ENCODE measurements at regions not wholly inside any gene's neighbourhood (a gene's known extent, or its start where the extent isn't known, plus 50 kb on each side); places are given as distances from the start of the nearest gene placed in this dataset.

- H3K9me3 ChIP-seq = no peaks in the 10 kb centered on the region
- no peak for TF ChIP-seq CTCF (IDR thresholded peaks at IDR 0.05)
- TF ChIP-seq POLR2A (IDR thresholded peaks at IDR 0.05) = no peak
- no peaks in the 10 kb centered on the region for H3K4me1 ChIP-seq
- no peaks in the 10 kb centered on the region for H3K27me3 ChIP-seq
- H3K36me3 ChIP-seq (ENCODE audit: low read depth, missing control alignments) = no peaks in the 10 kb centered on the region
- no peak overlapping the region for H3K27ac ChIP-seq
- no peak for DNase-seq
- intact Hi-C loops (cut with DNase I; ENCODE audit: low total_unique reads) = no loop called here
- 90 to 91% methylated on average over 3 of the region's 3 CpGs for WGBS, 2 donors
- H3K4me3 ChIP-seq = no peak overlapping the region
These were observed 469.8 kb upstream of the POT1 start for GRCh38 chr7:125399408-125399807.

GRCh38 chr7:125396466-125397151 is 467.0 kb upstream of the POT1 start:
- 48 to 55% methylated on average over 4 of the region's 4 CpGs for WGBS, 2 donors
- no peak for DNase-seq
- H3K9me3 ChIP-seq = no peaks in the 10 kb centered on the region
- no peak overlapping the region for H3K27ac ChIP-seq
- intact Hi-C loops (cut with DNase I; ENCODE audit: low total_unique reads) = no loop called here
- H3K36me3 ChIP-seq (ENCODE audit: low read depth, missing control alignments) = no peaks in the 10 kb centered on the region
- H3K27me3 ChIP-seq = no peaks in the 10 kb centered on the region
- no peak for TF ChIP-seq POLR2A (IDR thresholded peaks at IDR 0.05)
- H3K4me3 ChIP-seq = no peak overlapping the region
- H3K4me1 ChIP-seq = no peaks in the 10 kb centered on the region

- H3K27ac ChIP-seq = no peak overlapping the region
- intact Hi-C loops (cut with DNase I; ENCODE audit: low total_unique reads) = no loop called here
- H3K4me3 ChIP-seq = no peak overlapping the region
- H3K36me3 ChIP-seq (ENCODE audit: low read depth, missing control alignments) = no peaks in the 10 kb centered on the region
- H3K9me3 ChIP-seq = no peaks in the 10 kb centered on the region
- no peaks in the 10 kb centered on the region for H3K4me1 ChIP-seq
- 83 to 93% methylated on average over 3 of the region's 3 CpGs for WGBS, 2 donors
- no peak for TF ChIP-seq CTCF (IDR thresholded peaks at IDR 0.05)
- no peak for TF ChIP-seq POLR2A (IDR thresholded peaks at IDR 0.05)
- DNase-seq = no peak
- no peaks in the 10 kb centered on the region for H3K27me3 ChIP-seq
These were observed 462.3 kb upstream of the POT1 start for GRCh38 chr7:125391921-125392320.

- Histone ChIP-seq H3K4me1 (no peaks in the 10 kb centered on the region), H3K27ac (no peak overlapping the region), H3K4me3 (no peak overlapping the region), H3K36me3 (ENCODE audit: low read depth, missing control alignments) (no peaks in the 10 kb centered on the region), H3K9me3 (no peaks in the 10 kb centered on the region), H3K27me3 (no peaks in the 10 kb centered on the region)
- no peak for DNase-seq
- intact Hi-C loops (cut with DNase I; ENCODE audit: low total_unique reads) = no loop called here
- TF ChIP-seq CTCF (IDR thresholded peaks at IDR 0.05) (no peak), POLR2A (IDR thresholded peaks at IDR 0.05) (no peak)
- 48 to 52% methylated on average over 3 of the region's 3 CpGs for WGBS, 2 donors
These were observed 461.4 kb upstream of the POT1 start for GRCh38 chr7:125390981-125391380.

GRCh38 chr7:125386211-125386610 is 456.6 kb upstream of the POT1 start:
- intact Hi-C loops (cut with DNase I; ENCODE audit: low total_unique reads) = no loop called here
- Histone ChIP-seq H3K27me3 (no peaks in the 10 kb centered on the region), H3K9me3 (no peaks in the 10 kb centered on the region), H3K4me1 (no peaks in the 10 kb centered on the region), H3K36me3 (ENCODE audit: low read depth, missing control alignments) (no peaks in the 10 kb centered on the region), H3K4me3 (no peak overlapping the region), H3K27ac (no peak overlapping the region)
- WGBS, 2 donors = 63 to 64% methylated on average over 3 of the region's 3 CpGs
- TF ChIP-seq POLR2A (IDR thresholded peaks at IDR 0.05) = no peak
- TF ChIP-seq CTCF (IDR thresholded peaks at IDR 0.05) = no peak
- DNase-seq = no peak

Measured in testis (tissue), 2 donors.